ENCODE measurements at regions not wholly inside any gene's neighbourhood (a gene's known extent, or its start where the extent isn't known, plus 50 kb on each side); places are given as distances from the start of the nearest gene placed in this dataset.
"Not testable (repeated sequence)": the region's sequence is repeated elsewhere in the genome, so short reads cannot be mapped to it uniquely, and the experiment has no call there.

DNA sequence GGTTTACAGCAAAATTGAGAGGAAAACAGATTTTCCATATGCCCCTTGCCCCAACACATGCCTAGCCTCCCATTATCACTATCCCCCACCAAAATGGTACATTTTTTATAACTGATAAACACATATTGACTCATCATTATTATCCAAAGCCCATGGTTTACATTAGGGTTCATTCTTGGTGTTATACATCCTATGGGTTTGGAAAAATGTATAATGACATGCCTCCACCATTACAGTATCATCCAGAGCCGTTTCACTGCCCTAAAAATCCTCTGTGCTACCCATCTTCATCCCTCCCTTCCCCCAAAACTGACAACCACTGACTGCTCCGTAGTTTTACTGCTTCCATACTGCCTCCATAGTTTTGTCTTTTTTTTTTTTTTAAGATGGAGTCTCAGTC is 111.1 kb downstream of the ACTL7B start:
- Histone ChIP-seq H3K27me3 (ENCODE audit: control insufficient read depth in 3 of 3, insufficient read depth in 3 of 3, low read length in 2 of 3) (no peaks in the 10 kb centered on the region), H3K4me3 (no peak overlapping the region), H3K36me3 (ENCODE audit: control insufficient read depth in 4 of 4, insufficient read depth in 4 of 4, low read length in 4 of 4) (no peaks in the 10 kb centered on the region), H3K4me1 (ENCODE audit: control insufficient read depth in 5 of 5, insufficient read depth in 5 of 5, low read length in 5 of 5) (no peaks in the 10 kb centered on the region), H3K27ac (ENCODE audit: low read depth in 1 of 2, low read length in 1 of 2) (no peak overlapping the region), H3K9me3 (ENCODE audit: control insufficient read depth in 4 of 4, insufficient read depth in 3 of 4, low read length in 3 of 4) (peaks cover 0 to 3% (median 0%) of the 10 kb centered on the region in 4 donors), H3K9ac (ENCODE audit: insufficient read depth in 1 of 2, low read length in 2 of 2) (no peak overlapping the region)
- TF ChIP-seq, protein P1, sequence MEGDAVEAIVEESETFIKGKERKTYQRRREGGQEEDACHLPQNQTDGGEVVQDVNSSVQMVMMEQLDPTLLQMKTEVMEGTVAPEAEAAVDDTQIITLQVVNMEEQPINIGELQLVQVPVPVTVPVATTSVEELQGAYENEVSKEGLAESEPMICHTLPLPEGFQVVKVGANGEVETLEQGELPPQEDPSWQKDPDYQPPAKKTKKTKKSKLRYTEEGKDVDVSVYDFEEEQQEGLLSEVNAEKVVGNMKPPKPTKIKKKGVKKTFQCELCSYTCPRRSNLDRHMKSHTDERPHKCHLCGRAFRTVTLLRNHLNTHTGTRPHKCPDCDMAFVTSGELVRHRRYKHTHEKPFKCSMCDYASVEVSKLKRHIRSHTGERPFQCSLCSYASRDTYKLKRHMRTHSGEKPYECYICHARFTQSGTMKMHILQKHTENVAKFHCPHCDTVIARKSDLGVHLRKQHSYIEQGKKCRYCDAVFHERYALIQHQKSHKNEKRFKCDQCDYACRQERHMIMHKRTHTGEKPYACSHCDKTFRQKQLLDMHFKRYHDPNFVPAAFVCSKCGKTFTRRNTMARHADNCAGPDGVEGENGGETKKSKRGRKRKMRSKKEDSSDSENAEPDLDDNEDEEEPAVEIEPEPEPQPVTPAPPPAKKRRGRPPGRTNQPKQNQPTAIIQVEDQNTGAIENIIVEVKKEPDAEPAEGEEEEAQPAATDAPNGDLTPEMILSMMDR (IDR thresholded peaks at IDR 0.05; ENCODE audit: control extremely low read depth, extremely low read depth) = no peak
- 85 to 88% methylated on average over 2 of the region's 2 CpGs for WGBS, 2 donors
- DNase-seq = no peak
- ATAC-seq (ENCODE audit: insufficient read depth, low FRiP score) = no peak

DNA sequence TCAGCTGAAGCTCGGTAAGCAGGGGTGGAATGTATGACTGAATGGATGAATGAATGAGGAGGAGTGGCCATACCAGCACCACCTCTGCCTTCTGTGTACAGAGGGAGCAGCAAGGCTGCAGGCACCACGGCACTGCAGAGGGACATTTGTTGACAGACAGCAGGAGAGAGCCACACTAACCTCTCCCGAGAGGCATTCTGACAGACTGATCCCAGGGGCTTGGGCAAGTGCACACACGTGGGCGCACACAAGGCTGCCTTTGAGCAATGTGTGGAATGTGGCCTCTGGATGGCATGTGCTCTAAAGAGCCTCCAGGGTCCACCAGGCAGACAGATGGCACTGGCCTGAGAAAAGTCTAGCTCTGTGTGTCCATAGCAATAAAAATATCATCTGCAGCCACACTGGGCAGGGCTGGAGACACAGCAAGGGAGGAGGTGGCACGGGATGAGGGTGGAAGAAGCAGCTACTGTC is 111.8 kb downstream of the ACTL7B start:
- TF ChIP-seq, protein P1 (IDR thresholded peaks at IDR 0.05; ENCODE audit: control extremely low read depth, extremely low read depth) = no peak
- Histone ChIP-seq H3K9me3 (ENCODE audit: control insufficient read depth in 4 of 4, insufficient read depth in 3 of 4, low read length in 3 of 4) (peaks cover 0 to 3% (median 0%) of the 10 kb centered on the region in 4 donors), H3K9ac (ENCODE audit: insufficient read depth in 1 of 2, low read length in 2 of 2) (no peak overlapping the region), H3K27ac (ENCODE audit: low read depth in 1 of 2, low read length in 1 of 2) (no peak overlapping the region), H3K27me3 (ENCODE audit: control insufficient read depth in 3 of 3, insufficient read depth in 3 of 3, low read length in 2 of 3) (no peaks in the 10 kb centered on the region), H3K36me3 (ENCODE audit: control insufficient read depth in 4 of 4, insufficient read depth in 4 of 4, low read length in 4 of 4) (no peaks in the 10 kb centered on the region), H3K4me3 (peak overlapping the region; percentile 13), H3K4me1 (ENCODE audit: control insufficient read depth in 5 of 5, insufficient read depth in 5 of 5, low read length in 5 of 5) (no peaks in the 10 kb centered on the region)
- ATAC-seq (ENCODE audit: insufficient read depth, low FRiP score) (no peak), DNase-seq (peak in 1 of 3 donors; percentile 11)
- WGBS, 2 donors = 54 to 81% methylated on average over 6 of the region's 6 CpGs

DNA sequence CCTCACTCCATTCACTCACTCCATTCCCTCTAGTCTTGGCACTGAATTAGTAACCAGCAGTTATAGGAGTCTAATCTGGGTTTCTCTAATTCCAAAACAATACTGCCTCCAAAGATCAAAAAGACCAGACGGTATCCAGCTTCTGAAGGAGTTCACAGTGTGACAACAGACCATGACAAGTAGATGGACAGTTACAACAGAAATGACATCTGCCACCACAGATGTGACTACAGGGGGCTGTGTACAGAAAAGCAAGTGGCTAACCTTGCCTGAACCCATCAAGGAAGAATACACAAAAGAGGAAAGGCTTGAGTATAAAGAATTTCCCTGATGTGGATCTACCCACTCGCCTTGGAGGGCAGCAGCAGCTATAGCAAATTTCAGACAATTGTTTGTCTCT is 112.4 kb downstream of the ACTL7B start:
- no peaks in the 10 kb centered on the region for H3K36me3 ChIP-seq (ENCODE audit: control insufficient read depth in 4 of 4, insufficient read depth in 4 of 4, low read length in 4 of 4)
- DNase-seq = no peak
- H3K4me1 ChIP-seq (ENCODE audit: control insufficient read depth in 5 of 5, insufficient read depth in 5 of 5, low read length in 5 of 5) = no peaks in the 10 kb centered on the region
- no peak for ATAC-seq (ENCODE audit: insufficient read depth, low FRiP score)
- peaks cover 0 to 3% (median 0%) of the 10 kb centered on the region in 4 donors for H3K9me3 ChIP-seq (ENCODE audit: control insufficient read depth in 4 of 4, insufficient read depth in 3 of 4, low read length in 3 of 4)
- no peak overlapping the region for H3K4me3 ChIP-seq
- no peak overlapping the region for H3K9ac ChIP-seq (ENCODE audit: insufficient read depth in 1 of 2, low read length in 2 of 2)
- 70 to 84% methylated on average over 2 of the region's 2 CpGs for WGBS, 2 donors
- TF ChIP-seq, protein P1 (IDR thresholded peaks at IDR 0.05; ENCODE audit: control extremely low read depth, extremely low read depth) = no peak
- H3K27me3 ChIP-seq (ENCODE audit: control insufficient read depth in 3 of 3, insufficient read depth in 3 of 3, low read length in 2 of 3) = no peaks in the 10 kb centered on the region
- H3K27ac ChIP-seq (ENCODE audit: low read depth in 1 of 2, low read length in 1 of 2) = no peak overlapping the region

DNA sequence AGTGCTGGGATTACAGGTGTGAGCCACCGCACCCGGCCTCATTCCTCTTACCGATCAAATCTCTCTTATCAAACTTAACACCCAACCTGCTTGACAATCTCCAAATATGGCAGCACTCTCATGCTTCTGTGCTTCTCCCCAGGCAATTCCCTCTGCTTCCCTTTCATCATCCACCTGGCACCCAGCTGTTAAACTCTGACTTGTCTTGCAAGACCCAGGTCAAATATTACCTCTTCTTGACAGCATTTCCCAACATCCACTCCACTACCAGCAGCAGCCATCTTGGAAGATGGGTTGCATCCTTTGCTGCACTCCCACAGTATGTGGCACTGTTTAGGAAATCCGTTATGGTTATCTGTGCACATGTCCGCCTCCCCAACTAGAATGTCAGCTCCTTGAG is 113.6 kb downstream of the ACTL7B start:
- no peak for DNase-seq

DNA sequence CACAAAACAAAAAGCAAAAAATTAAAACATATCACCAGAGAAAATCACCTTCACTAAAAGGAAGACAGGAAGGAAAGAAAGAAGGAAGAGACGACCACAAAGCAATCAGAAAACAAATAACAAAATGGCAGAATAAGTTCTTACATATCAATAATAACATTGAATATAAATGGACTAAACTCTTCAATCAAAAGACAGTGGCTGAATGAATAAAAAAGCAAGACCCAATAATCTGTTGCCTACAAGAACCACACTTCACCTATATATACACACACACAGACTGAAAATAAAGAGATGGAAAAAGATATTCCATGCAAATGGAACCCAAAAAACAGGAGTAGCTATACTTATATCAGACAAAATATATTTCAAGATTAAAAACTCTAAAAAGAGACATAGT is 124.5 kb downstream of the ACTL7B start:
- not testable (repeated sequence) for DNase-seq; H3K36me3 ChIP-seq (ENCODE audit: control insufficient read depth in 4 of 4, insufficient read depth in 4 of 4, low read length in 4 of 4); H3K27me3 ChIP-seq (ENCODE audit: control insufficient read depth in 3 of 3, insufficient read depth in 3 of 3, low read length in 2 of 3); H3K4me3 ChIP-seq; H3K9me3 ChIP-seq (ENCODE audit: control insufficient read depth in 4 of 4, insufficient read depth in 3 of 4, low read length in 3 of 4); ATAC-seq (ENCODE audit: insufficient read depth, low FRiP score); H3K27ac ChIP-seq (ENCODE audit: low read depth in 1 of 2, low read length in 1 of 2); H3K9ac ChIP-seq (ENCODE audit: insufficient read depth in 1 of 2, low read length in 2 of 2); H3K4me1 ChIP-seq (ENCODE audit: control insufficient read depth in 5 of 5, insufficient read depth in 5 of 5, low read length in 5 of 5)
- WGBS, 2 donors = 70 to 83% methylated on average over 1 of the region's 1 CpG

More for the DNA sequence above, 113.6 kb downstream of the ACTL7B start:
- Histone ChIP-seq H3K27me3 (ENCODE audit: control insufficient read depth in 3 of 3, insufficient read depth in 3 of 3, low read length in 2 of 3) (no peaks in the 10 kb centered on the region), H3K9ac (ENCODE audit: insufficient read depth in 1 of 2, low read length in 2 of 2) (no peak overlapping the region), H3K36me3 (ENCODE audit: control insufficient read depth in 4 of 4, insufficient read depth in 4 of 4, low read length in 4 of 4) (no peaks in the 10 kb centered on the region), H3K4me1 (ENCODE audit: control insufficient read depth in 5 of 5, insufficient read depth in 5 of 5, low read length in 5 of 5) (no peaks in the 10 kb centered on the region), H3K27ac (ENCODE audit: low read depth in 1 of 2, low read length in 1 of 2) (no peak overlapping the region), H3K9me3 (ENCODE audit: control insufficient read depth in 4 of 4, insufficient read depth in 3 of 4, low read length in 3 of 4) (peaks cover 0 to 3% (median 0%) of the 10 kb centered on the region in 4 donors), H3K4me3 (no peak overlapping the region)
- TF ChIP-seq, protein P1 (IDR thresholded peaks at IDR 0.05; ENCODE audit: control extremely low read depth, extremely low read depth) = no peak
- 86 to 89% methylated on average over 5 of the region's 5 CpGs for WGBS, 2 donors
- no peak for ATAC-seq (ENCODE audit: insufficient read depth, low FRiP score)
